ENCODE measurements at regions not wholly inside any gene's neighbourhood (a gene's known extent, or its start where the extent isn't known, plus 50 kb on each side); places are given as distances from the start of the nearest gene placed in this dataset.
"Not testable (repeated sequence)": the region's sequence is repeated elsewhere in the genome, so short reads cannot be mapped to it uniquely, and the experiment has no call there.

GRCh38 chr13:55652657-55653056 lies 1488.1 kb upstream of the PRR20A start:
- Histone ChIP-seq H3K27ac (no peak overlapping the region), H3K4me1 (no peaks in the 10 kb centered on the region), H3K4me3 (no peak overlapping the region), H3K9me3 (no peaks in the 10 kb centered on the region), H3K27me3 (no peaks in the 10 kb centered on the region), H3K36me3 (no peaks in the 10 kb centered on the region)
- DNase-seq: no peak
- TF ChIP-seq CTCF (IDR thresholded peaks at IDR 0.05): no peak
- ATAC-seq: no peak
- intact Hi-C loops (cut with DNase I): no loop called here

DNA sequence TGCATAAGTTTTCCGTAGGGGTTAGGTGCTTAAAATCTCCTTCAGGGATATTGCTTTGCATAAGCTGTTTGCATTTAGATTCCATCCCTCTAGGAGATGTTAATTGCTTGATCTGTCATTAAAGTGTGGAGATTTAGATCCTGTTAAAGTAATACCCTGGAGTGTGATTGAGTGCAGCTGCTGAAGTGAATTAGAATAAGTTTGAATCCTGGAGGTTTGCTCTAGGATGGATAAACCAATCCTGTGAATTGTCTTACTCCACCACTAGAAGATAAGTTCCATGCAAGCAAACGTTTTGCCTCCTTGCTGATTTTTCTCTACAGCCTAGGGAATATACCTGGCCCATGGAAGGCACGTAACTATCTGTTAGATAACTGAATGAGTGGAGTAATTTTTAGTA lies 1487.2 kb upstream of the PRR20A start:
- intact Hi-C loops (cut with DNase I): no loop called here
- H3K4me3 ChIP-seq: no peak overlapping the region
- ATAC-seq (no peak), DNase-seq (no peak)
- H3K4me1 ChIP-seq: no peaks in the 10 kb centered on the region
- no peak for TF ChIP-seq CTCF (IDR thresholded peaks at IDR 0.05)
- no peak overlapping the region for H3K27ac ChIP-seq
- no peaks in the 10 kb centered on the region for H3K27me3 ChIP-seq
- H3K36me3 ChIP-seq: no peaks in the 10 kb centered on the region
- no peaks in the 10 kb centered on the region for H3K9me3 ChIP-seq

DNA sequence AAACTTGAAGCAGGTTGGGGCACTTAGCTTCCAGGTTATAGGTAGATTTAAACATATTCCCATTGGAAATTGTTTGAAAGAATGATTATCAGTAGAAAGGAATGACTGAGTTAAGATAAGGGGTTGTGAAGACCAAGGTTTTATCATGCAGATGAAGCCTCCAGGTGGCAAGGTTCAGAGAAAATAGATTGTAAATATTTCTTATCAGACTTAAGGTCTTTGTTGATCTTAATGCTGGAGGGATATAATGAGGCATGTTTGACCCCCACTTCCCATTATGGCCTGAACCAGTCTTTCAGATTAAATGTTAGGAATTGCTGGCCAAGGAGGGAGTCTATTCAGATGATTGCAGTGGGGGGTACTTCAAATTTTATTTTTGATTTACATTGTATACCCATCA lies 1486.5 kb upstream of the PRR20A start:
- TF ChIP-seq CTCF (IDR thresholded peaks at IDR 0.05): no peak
- intact Hi-C loops (cut with DNase I): no loop called here
- Histone ChIP-seq H3K27me3 (no peaks in the 10 kb centered on the region), H3K36me3 (no peaks in the 10 kb centered on the region), H3K4me3 (no peak overlapping the region), H3K4me1 (no peaks in the 10 kb centered on the region), H3K27ac (no peak overlapping the region), H3K9me3 (no peaks in the 10 kb centered on the region)
- DNase-seq (no peak), ATAC-seq (no peak)

GRCh38 chr13:55660264-55660663 lies 1480.5 kb upstream of the PRR20A start:
- intact Hi-C loops (cut with DNase I); H3K4me1 ChIP-seq; H3K27me3 ChIP-seq; ATAC-seq; H3K9me3 ChIP-seq; H3K36me3 ChIP-seq; H3K27ac ChIP-seq; H3K4me3 ChIP-seq; DNase-seq: not testable (repeated sequence)

DNA sequence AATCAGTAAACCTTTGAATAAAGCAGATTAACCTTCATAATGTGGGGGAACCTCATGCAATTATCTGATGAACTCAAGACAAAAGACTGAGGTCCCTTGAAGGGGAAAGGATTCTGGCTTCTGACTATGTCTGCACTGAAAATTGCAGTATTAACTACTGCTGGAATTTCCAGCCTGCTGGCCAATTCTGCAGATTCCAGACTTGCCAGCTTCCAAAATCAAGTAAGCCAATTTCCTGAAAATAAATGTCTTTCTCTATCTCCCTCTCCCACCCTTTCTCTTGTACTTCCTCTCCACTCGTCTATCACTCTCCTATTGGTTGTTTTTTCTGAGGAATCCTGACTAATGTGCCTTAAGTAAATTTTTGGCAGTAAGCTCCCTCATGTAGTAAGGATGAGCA lies 1479.9 kb upstream of the PRR20A start:
- DNase-seq: no peak
- intact Hi-C loops (cut with DNase I): no loop called here
- no peaks in the 10 kb centered on the region for H3K27me3 ChIP-seq

GRCh38 chr13:55661505-55661904 lies 1479.2 kb upstream of the PRR20A start:
- no peaks in the 10 kb centered on the region for H3K27me3 ChIP-seq
- no peak for TF ChIP-seq CTCF (IDR thresholded peaks at IDR 0.05)
- no peak overlapping the region for H3K27ac ChIP-seq
- no peaks in the 10 kb centered on the region for H3K4me1 ChIP-seq
- H3K9me3 ChIP-seq: no peaks in the 10 kb centered on the region
- ATAC-seq (no peak), DNase-seq (no peak)
- H3K36me3 ChIP-seq: no peaks in the 10 kb centered on the region
- intact Hi-C loops (cut with DNase I): no loop called here
- no peak overlapping the region for H3K4me3 ChIP-seq

More for the DNA sequence above, 1479.9 kb upstream of the PRR20A start:
- ATAC-seq: no peak
- Histone ChIP-seq H3K9me3 (no peaks in the 10 kb centered on the region), H3K4me3 (no peak overlapping the region), H3K27ac (no peak overlapping the region), H3K4me1 (no peaks in the 10 kb centered on the region), H3K36me3 (no peaks in the 10 kb centered on the region)
- no peak for TF ChIP-seq CTCF (IDR thresholded peaks at IDR 0.05)

All from upper lobe of right lung (tissue), 1 donor.